Transverse colon (tissue), 4 donors: ENCODE measurements at regions not wholly inside any gene's neighbourhood (a gene's known extent, or its start where the extent isn't known, plus 50 kb on each side); places are given as distances from the start of the nearest gene placed in this dataset.

Source experiments
- DNase-seq: peaks from one replicate; pipeline ENCODE4 v3.0.0-alpha.2; 2019
- H3K27ac ChIP-seq, 4 donors: fragments of 200-600 bp; sonication (generic); 2 replicates each; pipeline ENCODE4 v1.5.1; 2016 to 2018; ENCODE audit warnings: inconsistent platforms in 4 of 4
- H3K27me3 ChIP-seq: fragments of 200-600 bp; sonication (generic); 2 replicates; pipeline ENCODE4 v1.5.1; 2017; ENCODE audit warnings: inconsistent platforms
- H3K36me3 ChIP-seq, 4 donors: fragments of 200-600 bp; sonication (generic); 2 replicates each; pipeline ENCODE4 v1.5.1; 2017 to 2019; ENCODE audit warnings: inconsistent platforms in 4 of 4
- H3K4me1 ChIP-seq, 4 donors: fragments of 200-600 bp; sonication (generic); 2 replicates each; pipeline ENCODE4 v1.5.1; 2017 to 2020; ENCODE audit warnings: inconsistent platforms in 4 of 4
- H3K4me3 ChIP-seq, 4 donors: fragments of 200-600 bp; sonication (generic); 1 replicate in 1 of 4; 2 replicates in 3 of 4; pipeline versions ENCODE4 v1.5.1 to v1.6.1; 2017 to 2019; ENCODE audit warnings: inconsistent platforms in 4 of 4
- H3K9me3 ChIP-seq, 2 donors: fragments of 200-600 bp; sonication (generic); 2 replicates each; pipeline ENCODE4 v1.5.1; 2017 to 2019; ENCODE audit warnings: inconsistent platforms in 2 of 2
- CTCF ChIP-seq, 5 experiments: fragments of 200-600 bp in 3 of 5; fragments of 450-650 bp in 2 of 5; sonication (generic) in 3 of 5; IDR thresholded peaks; 1 replicate in 2 of 5; 2 replicates in 3 of 5; pipeline ENCODE4 v1.5.1; 2016 to 2017; ENCODE audit warnings: antibody characterized with exemption in 5 of 5, inconsistent platforms in 3 of 5, mild to moderate bottlenecking in 2 of 5, moderate library complexity in 1 of 5
- EP300 ChIP-seq: sonication (generic); formaldehyde crosslinking; IDR thresholded peaks from one replicate; pipeline ENCODE4 v1.6.1; 2017; ENCODE audit warnings: antibody characterized with exemption, low read depth
- POLR2A ChIP-seq: fragments of 450-650 bp; IDR thresholded peaks from one replicate; pipeline ENCODE4 v1.6.1; 2016; ENCODE audit warnings: antibody characterized with exemption, mild to moderate bottlenecking, moderate library complexity
- POLR2AphosphoS5 ChIP-seq, 3 donors: sonication (generic); formaldehyde crosslinking; IDR thresholded peaks; one replicate each; pipeline ENCODE4 v1.6.1; 2016; ENCODE audit warnings: antibody characterized with exemption in 3 of 3
- WGBS, 2 donors: methylation state at CpG; one replicate each; pipeline ENCODE4 v1.1.5; 2018; ENCODE audit warnings: low coverage in 1 of 2; 5-methylcytosine and 5-hydroxymethylcytosine counted together
- in situ Hi-C, 4 donors: fragments of 200-750 bp; cut with MboI; loops; one replicate each; pipeline versions ENCODE4 v1.15.0 to v1.15.1; 2017; ENCODE audit warnings: low sequenced_read_pairs in 3 of 4, low pct_ligation_motif_present in 1 of 4, low pct_unique_long_range_greater_than_20kb in 1 of 4
- intact Hi-C: fragments of 100-400 bp; cut with DNase I; formaldehyde crosslinking; loops from one replicate; pipeline ENCODE4 v1.15.1; 2023; ENCODE audit warnings: low total_unique reads

DNA sequence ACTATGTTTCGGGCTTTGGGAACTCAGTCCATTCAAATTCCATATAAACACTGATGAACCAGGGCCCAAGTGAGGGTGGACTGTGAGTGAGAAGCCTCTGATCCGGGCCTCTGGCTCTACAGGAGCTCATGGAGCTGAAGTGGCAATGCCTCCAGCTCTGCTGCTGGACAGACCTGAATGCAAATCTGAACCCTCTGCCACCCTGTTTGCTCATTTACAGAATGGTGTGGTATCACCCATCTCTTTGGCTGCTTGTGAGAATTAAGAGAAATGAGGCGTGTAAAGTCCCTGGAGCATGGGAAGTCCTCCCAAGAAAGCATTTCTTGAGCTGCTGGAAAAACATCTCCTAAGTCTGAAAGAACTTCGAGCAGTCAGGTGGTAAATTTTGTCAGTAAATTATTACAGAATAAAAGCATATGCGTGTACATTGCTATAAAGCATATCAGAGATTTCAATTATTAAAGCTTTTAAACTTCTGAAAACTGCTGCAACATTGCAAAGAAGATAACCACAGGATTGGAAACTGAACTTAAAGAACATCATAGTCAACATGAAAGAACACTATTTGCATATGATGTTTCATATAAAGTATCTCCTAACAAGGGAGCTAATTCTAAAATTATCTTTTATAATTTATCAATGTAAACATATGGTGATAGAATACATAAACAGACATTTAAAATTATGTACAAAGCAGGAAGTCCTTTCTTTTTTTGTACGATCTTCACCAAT, 369.0 kb downstream of the UQCRFS1 start:
- no peak for DNase-seq
- Histone ChIP-seq H3K27me3 (no peaks in the 10 kb centered on the region), H3K4me3 (no peak overlapping the region), H3K27ac (no peak overlapping the region), H3K9me3 (no peaks in the 10 kb centered on the region), H3K36me3 (no peaks in the 10 kb centered on the region), H3K4me1 (no peaks in the 10 kb centered on the region)
- in situ Hi-C loops (no loop called here), intact Hi-C loops (no loop called here)
- 70 to 75% methylated on average over 6 of the region's 6 CpGs for WGBS, 2 donors
- TF ChIP-seq POLR2A = no peak
- TF ChIP-seq CTCF (IDR thresholded peaks at IDR 0.05) = no peak
- no peak for TF ChIP-seq POLR2AphosphoS5 (IDR thresholded peaks at IDR 0.05)
- TF ChIP-seq EP300 = no peak

GRCh38 chr19:28841531-28841930, 371.4 kb downstream of the UQCRFS1 start:
- H3K27me3 ChIP-seq = no peaks in the 10 kb centered on the region
- no peaks in the 10 kb centered on the region for H3K4me1 ChIP-seq
- DNase-seq = no peak
- TF ChIP-seq POLR2AphosphoS5 (IDR thresholded peaks at IDR 0.05) (no peak), EP300 (no peak)
- H3K4me3 ChIP-seq = no peak overlapping the region
- no peak overlapping the region for H3K27ac ChIP-seq
- H3K36me3 ChIP-seq = no peaks in the 10 kb centered on the region
- in situ Hi-C loops = no loop called here
- intact Hi-C loops = no loop called here
- WGBS, 2 donors = 93% methylated on average over 3 of the region's 3 CpGs; no CpG with 5 or more reads in 1 of the 2 donors
- no peaks in the 10 kb centered on the region for H3K9me3 ChIP-seq

DNA sequence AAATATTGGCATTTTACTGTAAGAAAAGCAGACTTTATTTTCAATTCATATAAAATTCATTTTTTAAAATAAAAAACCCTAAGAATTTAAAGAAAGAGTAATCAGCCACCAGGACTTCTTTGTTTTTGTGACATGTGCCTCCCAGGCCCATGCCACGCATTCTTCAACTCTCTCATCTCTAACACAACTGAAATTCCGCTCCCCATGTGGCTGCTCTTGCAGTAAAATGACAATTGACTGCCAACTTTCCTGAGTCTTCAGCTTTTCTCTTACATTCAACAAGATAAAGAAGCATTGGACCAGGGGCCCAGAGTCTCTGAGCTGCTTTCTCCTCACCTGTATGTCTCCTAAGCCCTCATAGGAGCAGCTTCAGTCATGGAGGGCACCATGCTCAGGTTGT, 372.1 kb downstream of the UQCRFS1 start:
- intact Hi-C loops = no loop called here

DNA sequence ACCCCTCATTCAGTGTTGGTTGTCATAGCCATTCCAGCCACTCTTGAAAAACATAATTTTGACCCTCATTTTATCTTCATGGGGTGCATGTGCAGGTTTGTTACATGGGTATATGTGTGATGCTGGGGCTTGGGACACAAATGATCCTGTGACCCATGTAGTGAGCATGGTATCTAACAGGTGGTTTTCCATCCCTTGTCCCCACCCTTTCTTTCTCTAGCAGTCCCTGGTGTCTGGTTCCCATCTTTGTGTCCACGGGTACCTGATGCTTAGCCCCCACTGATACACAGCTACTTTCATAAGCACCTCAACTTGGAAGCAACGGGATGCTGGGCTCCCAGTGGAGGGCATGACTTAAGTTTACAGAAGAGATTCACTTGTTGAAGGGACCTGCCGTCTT, 373.5 kb downstream of the UQCRFS1 start:
- no peak for DNase-seq
- in situ Hi-C loops = no loop called here
- intact Hi-C loops = no loop called here
- no peak overlapping the region for H3K27ac ChIP-seq
- H3K27me3 ChIP-seq = no peaks in the 10 kb centered on the region
- no peak overlapping the region for H3K4me3 ChIP-seq
- no peaks in the 10 kb centered on the region for H3K9me3 ChIP-seq
- H3K4me1 ChIP-seq = no peaks in the 10 kb centered on the region
- TF ChIP-seq POLR2A (no peak), EP300 (no peak), CTCF (IDR thresholded peaks at IDR 0.05) (no peak), POLR2AphosphoS5 (IDR thresholded peaks at IDR 0.05) (no peak)
- H3K36me3 ChIP-seq = no peaks in the 10 kb centered on the region
- 55 to 60% methylated on average over 1 to 3 of the region's 3 CpGs for WGBS, 2 donors

More for the DNA sequence above, 372.1 kb downstream of the UQCRFS1 start:
- Histone ChIP-seq H3K4me3 (no peak overlapping the region), H3K27me3 (no peaks in the 10 kb centered on the region), H3K27ac (no peak overlapping the region), H3K36me3 (no peaks in the 10 kb centered on the region), H3K4me1 (no peaks in the 10 kb centered on the region), H3K9me3 (no peaks in the 10 kb centered on the region)
- no peak for DNase-seq
- WGBS, 2 donors = 83 to 90% methylated on average over 2 of the region's 2 CpGs
- no peak for TF ChIP-seq POLR2A
- in situ Hi-C loops = no loop called here

DNA sequence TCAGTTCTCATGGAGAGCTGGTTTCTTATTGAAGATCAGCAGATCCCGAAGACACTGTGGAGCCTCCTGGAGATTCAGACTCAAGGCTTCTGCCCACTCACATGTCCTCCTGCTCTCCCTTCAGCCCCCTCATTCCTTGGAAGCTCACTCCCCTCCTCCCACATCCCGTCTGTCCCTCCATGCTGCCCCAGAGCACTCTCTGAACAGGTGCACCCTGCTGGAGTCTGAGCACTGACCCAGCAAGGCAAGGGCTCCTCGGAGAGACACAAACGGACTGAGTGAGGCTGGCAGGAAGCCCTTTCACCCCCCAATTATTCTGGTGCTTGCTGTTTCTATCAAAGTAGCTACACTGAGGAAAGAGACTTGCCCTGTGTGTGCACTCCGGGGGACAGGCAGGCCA, 374.0 kb downstream of the UQCRFS1 start:
- H3K4me1 ChIP-seq = no peaks in the 10 kb centered on the region
- H3K36me3 ChIP-seq = no peaks in the 10 kb centered on the region
- no peak for DNase-seq
- no peak overlapping the region for H3K4me3 ChIP-seq
- intact Hi-C loops (no loop called here), in situ Hi-C loops (no loop called here)
- no peaks in the 10 kb centered on the region for H3K27me3 ChIP-seq
- no peak overlapping the region for H3K27ac ChIP-seq
- H3K9me3 ChIP-seq = no peaks in the 10 kb centered on the region
- TF ChIP-seq CTCF (IDR thresholded peaks at IDR 0.05) (no peak), EP300 (no peak), POLR2AphosphoS5 (IDR thresholded peaks at IDR 0.05) (no peak), POLR2A (no peak)
- WGBS, 2 donors = 44 to 89% methylated on average over 1 to 5 of the region's 5 CpGs
